NCI-H345 treated with DMSO at 0.1 percent for 48 hours (cell line): ENCODE measurements at regions not wholly inside any gene's neighbourhood (a gene's known extent, or its start where the extent isn't known, plus 50 kb on each side); places are given as distances from the start of the nearest gene placed in this dataset.

ENCODE experiments used
- DNase-seq: peaks from one replicate; lab custom pipeline; 2025; ENCODE audit not compliant: unreplicated experiment; lab: John Stamatoyannopoulos, UW

DNA sequence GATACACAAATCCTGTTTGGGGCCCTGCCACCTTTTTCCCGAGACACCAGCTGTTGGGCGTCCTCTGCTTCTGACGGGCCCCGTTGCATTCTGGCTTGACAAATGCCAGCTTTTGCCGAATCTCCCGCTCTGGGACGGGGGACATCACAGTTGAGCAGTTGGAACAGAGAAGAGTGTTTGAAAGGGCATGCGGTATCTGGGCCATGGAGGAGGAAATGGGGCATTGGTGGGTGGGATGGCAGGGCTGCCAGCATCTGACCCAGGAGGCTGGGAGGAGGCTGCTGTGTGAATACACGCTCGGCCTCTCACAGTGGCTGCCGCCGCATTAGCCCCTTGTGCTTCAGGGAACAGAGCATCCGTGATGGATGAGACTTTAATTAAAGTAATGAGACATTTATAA is 184.3 kb upstream of the TNRC6C start:
- DNase-seq = no peak

DNA sequence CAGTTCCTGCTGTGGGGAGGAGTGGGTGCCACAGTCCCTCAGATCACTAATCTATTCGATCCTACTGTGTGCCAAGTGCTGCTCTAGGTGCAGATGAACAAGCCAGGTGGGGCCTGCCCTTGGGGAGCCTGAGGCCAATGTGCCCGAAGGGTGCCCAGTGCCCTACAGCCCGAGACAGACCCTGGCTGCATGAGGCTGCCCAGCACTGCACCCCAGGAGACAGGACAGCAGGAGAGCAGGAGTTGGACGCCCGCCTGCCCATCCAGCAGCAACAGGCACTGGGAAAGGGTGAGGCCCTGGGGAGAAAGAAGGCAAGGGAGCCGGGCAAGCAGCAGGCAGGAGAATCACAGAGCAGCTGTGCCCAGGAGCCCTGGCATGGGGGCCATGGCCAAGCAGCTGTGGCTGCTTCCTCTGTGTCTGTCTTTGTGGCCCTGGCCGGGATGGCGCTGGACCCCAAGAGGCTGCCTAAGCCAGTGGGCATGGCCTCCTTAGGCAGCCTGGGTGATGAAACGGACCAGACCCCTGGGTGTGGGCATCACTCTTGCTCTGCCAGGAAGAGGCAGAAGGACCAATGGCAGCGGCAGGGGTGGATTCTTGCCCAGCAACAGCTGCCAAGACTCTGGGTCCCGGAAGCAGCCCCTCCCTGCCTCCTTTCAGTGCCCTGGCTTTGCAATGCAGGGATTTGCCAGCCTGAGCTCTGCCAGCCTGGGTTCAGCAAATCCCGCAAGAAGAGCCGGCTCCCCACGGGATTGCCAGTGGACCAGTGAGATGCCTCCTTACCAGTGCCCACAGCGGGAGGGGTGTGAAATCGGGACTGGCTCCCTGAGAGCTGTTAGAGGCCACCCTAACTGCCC is 179.6 kb upstream of the TNRC6C start:
- no peak for DNase-seq

GRCh38 chr17:77779711-77780539 is 178.6 kb upstream of the TNRC6C start:
- DNase-seq = no peak

DNA sequence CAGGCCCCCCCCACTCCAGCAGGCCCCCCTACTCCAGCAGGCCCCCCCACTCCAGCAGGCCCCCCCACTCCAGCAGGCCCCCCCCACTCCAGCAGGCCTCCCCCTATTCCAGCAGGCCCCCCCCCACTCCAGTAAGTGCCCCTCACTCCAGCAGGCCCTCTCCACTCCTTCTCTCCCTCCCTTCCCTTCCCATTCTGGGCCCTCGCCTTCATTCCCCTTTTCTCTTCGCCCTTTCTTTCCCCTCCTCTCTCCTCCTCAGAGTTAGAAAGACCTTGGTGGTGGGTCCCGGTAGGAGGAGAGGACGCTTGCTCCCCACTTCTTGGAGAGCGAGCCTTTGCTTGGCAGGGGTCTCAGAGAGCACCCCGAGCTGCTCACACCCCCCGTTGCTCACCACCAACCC is 177.0 kb upstream of the TNRC6C start:
- DNase-seq = no peak

- peak; percentile 58 for DNase-seq
Measured at GRCh38 chr17:77782201-77782600, 176.3 kb upstream of the TNRC6C start.

GRCh38 chr17:77782611-77783010 is 175.9 kb upstream of the TNRC6C start:
- no peak for DNase-seq

DNA sequence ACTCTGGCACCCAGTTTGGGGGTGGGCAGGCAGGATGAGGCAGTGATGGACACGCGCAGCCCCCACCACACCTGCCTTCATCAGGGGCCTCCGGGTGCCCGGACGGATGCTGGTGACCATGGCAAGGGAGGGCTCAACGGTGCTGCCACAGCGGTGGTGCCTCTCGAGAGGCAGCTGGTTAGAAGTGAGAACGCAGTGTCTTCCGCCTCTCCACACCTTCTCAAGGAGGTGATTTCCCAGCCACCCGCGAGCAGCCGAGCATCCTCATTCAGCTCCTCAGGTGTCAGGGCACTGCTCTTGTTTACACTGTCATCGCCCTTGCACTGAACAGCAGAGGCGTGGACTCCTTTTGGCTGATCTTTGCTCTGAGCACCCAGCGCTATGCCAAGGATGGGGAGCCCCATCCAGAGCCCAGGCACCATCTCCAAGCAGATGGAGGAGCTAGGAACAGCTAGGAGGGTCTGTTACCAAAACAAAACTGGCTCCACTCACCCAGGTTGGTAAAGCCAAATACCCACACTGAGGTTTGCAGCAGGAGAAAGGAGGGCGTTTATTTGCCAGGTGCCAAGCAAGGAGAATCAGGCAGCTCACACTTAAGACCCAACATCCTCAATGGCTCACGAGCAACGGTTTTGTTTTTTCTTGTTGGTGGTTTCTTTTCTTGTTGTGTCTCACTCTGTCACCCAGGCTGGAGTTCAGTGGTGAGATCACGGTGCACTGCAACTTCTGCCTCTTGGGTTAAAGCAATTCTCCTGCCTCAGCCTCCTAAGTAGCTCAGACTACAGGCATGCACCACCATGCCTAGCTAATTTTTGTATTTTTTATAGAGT is 174.3 kb upstream of the TNRC6C start:
- no peak for DNase-seq

DNA sequence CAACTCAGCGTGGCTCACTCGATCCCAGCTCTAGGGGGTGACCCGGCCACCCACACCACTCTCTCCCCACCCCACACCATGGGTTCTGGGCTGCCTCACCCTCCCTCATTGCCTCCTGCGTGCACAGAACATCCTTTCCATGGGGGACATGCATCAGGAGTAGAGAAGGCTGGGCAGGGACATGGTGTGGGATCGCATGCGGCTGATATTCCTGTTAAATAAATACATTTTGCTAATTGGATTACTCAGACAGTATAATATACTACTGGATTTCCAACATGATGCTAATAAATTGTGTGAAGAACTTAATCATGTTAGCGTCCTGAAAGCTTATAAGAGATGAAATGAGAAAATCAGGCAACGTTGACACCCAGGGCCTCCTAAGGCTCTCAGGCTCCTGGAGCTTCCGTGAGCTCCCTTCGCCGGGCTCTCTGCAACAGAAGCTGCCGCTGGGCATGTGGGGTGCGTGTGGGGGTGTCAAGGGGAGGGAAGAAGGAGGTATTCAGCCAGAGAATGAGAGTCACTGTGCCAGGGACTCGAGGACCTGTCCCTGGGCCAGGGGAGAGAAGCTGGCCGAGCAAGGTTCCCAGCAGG is 173.1 kb upstream of the TNRC6C start:
- DNase-seq = no peak

- no peak for DNase-seq
Measured at GRCh38 chr17:77786090-77786489, 172.4 kb upstream of the TNRC6C start.

GRCh38 chr17:77786740-77787505 is 171.6 kb upstream of the TNRC6C start:
- DNase-seq = no peak

GRCh38 chr17:77790143-77790829 is 168.2 kb upstream of the TNRC6C start:
- DNase-seq = peak; percentile 26

DNA sequence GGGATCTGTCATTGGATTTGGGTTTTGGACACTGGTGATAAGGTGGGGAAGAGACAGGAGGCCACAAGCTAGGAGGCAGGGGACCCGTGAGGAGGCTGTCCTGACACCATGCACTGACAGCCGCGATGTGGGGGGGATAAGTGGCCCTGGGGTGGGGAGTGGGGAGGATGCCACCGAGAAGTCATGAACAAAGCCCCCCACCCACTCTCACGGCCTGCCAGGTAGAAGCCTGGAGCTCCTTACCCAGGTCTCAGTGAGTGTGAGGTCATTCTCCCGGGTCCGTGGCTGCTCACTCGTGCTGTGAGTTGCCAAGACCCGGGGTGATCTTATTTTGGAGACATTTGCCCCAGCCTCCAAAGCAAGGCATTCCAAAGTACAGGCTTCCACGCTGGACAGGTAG is 165.9 kb upstream of the TNRC6C start:
- DNase-seq = no peak

GRCh38 chr17:77793146-77793970 is 165.1 kb upstream of the TNRC6C start:
- DNase-seq = no peak

DNA sequence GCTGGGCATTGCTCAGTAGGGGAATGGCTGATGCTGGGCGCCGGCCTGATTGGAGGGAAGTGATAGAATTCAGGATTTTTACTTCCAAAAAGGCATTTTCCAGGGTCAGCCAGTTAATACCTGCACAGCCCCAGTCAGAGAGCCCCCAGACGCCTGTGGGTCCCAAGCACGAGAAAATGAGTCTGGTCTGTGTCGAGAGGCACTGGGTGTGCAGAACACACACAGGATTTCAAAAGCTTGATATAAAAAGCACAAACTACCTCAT is 164.6 kb upstream of the TNRC6C start:
- DNase-seq = no peak

GRCh38 chr17:77794846-77795245 is 163.7 kb upstream of the TNRC6C start:
- DNase-seq = no peak

DNA sequence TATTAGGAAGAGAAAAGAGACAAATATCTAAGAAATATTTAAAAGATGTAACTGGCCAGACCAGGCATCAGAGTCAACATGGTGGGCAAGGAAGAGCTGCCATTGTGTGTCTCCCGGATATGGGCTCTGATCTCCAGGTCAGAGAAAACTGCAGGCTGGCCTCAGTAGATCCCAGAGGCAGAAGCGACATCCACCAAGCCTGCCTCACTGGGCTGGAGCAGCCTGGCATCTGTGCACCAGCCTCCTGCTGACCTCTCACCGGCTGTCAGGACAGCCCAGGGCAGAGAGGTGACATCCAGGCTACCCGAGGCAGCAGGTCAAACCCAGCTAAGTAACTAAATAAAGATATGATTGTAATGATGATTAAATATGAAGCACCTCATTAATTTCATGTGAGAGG is 162.8 kb upstream of the TNRC6C start:
- no peak for DNase-seq

DNA sequence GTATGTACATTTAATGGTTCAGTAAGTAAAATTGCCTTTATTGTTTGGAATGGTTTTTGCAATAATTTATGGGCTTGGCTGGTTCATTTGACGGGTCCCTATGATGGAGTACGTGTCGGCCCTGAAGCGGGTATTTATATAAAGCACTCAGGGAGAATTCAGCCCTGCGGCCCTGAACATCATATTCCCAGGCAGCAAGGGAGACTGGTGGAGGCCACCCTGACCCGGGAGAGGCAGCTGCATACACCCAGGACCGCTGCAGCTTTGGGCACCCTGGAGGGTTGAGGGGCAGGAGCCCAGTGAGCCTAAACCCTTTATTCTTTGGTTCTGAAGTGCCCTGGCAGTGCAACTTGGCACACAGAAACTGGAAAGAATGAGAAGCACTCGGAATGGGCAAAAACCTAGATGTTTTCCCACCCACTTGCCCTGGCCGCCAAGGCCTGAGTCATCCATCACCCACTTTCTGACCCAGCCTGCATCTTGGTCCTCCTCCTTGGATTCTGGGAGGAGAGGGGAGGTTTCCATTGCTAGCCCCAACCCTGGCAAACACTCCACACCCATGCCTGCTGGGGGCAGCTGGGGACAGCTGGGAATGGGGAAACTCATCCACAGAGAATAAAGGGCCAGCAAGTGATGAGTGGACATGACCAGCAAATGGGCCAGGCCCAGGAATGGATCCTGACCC is 162.2 kb upstream of the TNRC6C start:
- no peak for DNase-seq

GRCh38 chr17:77798031-77798430 is 160.5 kb upstream of the TNRC6C start:
- DNase-seq = no peak
